ENCODE measurements at regions not wholly inside any gene's neighbourhood (a gene's known extent, or its start where the extent isn't known, plus 50 kb on each side); places are given as distances from the start of the nearest gene placed in this dataset.
"Not testable (repeated sequence)": the region's sequence is repeated elsewhere in the genome, so short reads cannot be mapped to it uniquely, and the experiment has no call there.

- DNase-seq (ENCODE audit: low spot score) = no peak
- TF ChIP-seq CTCF (IDR thresholded peaks at IDR 0.05; ENCODE audit: extremely low read depth, missing control alignments) = no peak
Measured at GRCh38 chrX:40227125-40227524, 129.4 kb upstream of the BCOR start.

- no peak for TF ChIP-seq CTCF (IDR thresholded peaks at IDR 0.05; ENCODE audit: extremely low read depth, missing control alignments)
- no peak for DNase-seq (ENCODE audit: low spot score)
Measured at GRCh38 chrX:40224658-40225057, 126.9 kb upstream of the BCOR start.

DNA sequence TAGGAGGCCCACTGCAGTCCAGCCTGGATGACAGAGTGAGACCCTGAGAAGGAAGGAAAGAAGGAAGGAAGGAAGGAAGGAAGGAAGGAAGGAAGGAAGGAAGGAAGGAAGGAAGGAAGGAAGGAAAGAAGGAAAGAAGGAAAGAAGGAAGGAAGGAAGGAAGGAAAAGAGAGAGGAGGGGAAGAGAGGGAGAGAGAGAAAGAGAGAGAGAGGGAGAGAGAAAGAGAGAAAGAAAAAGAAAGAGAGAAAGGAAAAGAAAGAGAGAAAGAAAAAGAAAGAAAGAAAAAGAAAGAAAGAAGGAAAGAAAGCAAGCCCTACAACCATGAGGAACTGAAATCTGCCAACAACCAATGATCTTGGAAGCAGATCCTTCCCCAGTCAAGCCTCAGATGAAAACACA lies 124.9 kb upstream of the BCOR start:
- not testable (repeated sequence) for DNase-seq (ENCODE audit: low spot score)

- no peak for TF ChIP-seq CTCF (IDR thresholded peaks at IDR 0.05; ENCODE audit: extremely low read depth, missing control alignments)
- no peak for DNase-seq (ENCODE audit: low spot score)
Measured at GRCh38 chrX:40213092-40213491, 115.3 kb upstream of the BCOR start.

- DNase-seq (ENCODE audit: low spot score) = no peak
- no peak for TF ChIP-seq CTCF (IDR thresholded peaks at IDR 0.05; ENCODE audit: extremely low read depth, missing control alignments)
Measured at GRCh38 chrX:40209951-40210617, 112.3 kb upstream of the BCOR start.

DNA sequence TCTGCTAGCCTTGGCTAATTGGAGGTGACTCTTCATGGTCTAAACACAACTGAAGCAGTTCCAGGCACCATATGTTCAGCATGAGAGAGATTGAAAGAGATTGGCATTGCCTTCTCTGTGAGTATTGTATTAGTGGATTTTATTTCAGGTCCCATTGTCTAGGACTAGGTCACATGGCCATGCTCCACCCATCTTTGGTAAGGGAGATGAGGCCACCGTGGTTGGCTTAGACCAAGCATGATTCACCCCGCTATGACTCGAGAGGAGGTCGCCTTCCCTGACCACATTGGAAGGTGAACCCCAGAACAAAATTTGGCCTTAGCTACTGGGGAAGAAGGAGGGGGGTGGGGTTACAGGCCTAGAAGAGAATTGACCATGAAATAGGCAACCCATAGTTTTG lies 109.9 kb upstream of the BCOR start:
- DNase-seq (ENCODE audit: low spot score) = peak; percentile 19
- TF ChIP-seq CTCF (IDR thresholded peaks at IDR 0.05; ENCODE audit: extremely low read depth, missing control alignments) = no peak

- no peak for DNase-seq (ENCODE audit: low spot score)
Measured at GRCh38 chrX:40205471-40205870, 107.7 kb upstream of the BCOR start.

More at GRCh38 chrX:40205471-40205870, 107.7 kb upstream of the BCOR start:
- TF ChIP-seq CTCF (IDR thresholded peaks at IDR 0.05; ENCODE audit: extremely low read depth, missing control alignments) = no peak

All from GM20000 (cell line).